IPS-18a (cell line): ENCODE measurements at regions not wholly inside any gene's neighbourhood (a gene's known extent, or its start where the extent isn't known, plus 50 kb on each side); places are given as distances from the start of the nearest gene placed in this dataset.
"Not testable (repeated sequence)": the region's sequence is repeated elsewhere in the genome, so short reads cannot be mapped to it uniquely, and the experiment has no call there.

Experiments
- H3K27ac ChIP-seq: one replicate; pipeline ENCODE4 v1.5.1; 2013; ENCODE audit warnings: low read length
- H3K27me3 ChIP-seq: one replicate; pipeline ENCODE4 v1.6.1; 2013; ENCODE audit warnings: mild to moderate bottlenecking, low read length; ENCODE audit not compliant: control insufficient read depth, insufficient read depth
- H3K36me3 ChIP-seq: one replicate; pipeline ENCODE4 v1.6.1; 2013; ENCODE audit warnings: low read depth, low read length; ENCODE audit not compliant: control insufficient read depth
- H3K4me1 ChIP-seq: one replicate; pipeline ENCODE4 v1.6.1; 2013; ENCODE audit warnings: low read depth, low read length; ENCODE audit not compliant: control insufficient read depth
- H3K4me3 ChIP-seq: one replicate; pipeline ENCODE4 v1.5.1; 2013; ENCODE audit warnings: low read length
- H3K9ac ChIP-seq: one replicate; pipeline ENCODE4 v1.6.1; 2013; ENCODE audit warnings: mild to moderate bottlenecking, low read length, moderate library complexity
- H3K9me3 ChIP-seq: one replicate; pipeline ENCODE4 v1.6.1; 2013; ENCODE audit warnings: low read depth, low read length; ENCODE audit not compliant: control insufficient read depth

DNA sequence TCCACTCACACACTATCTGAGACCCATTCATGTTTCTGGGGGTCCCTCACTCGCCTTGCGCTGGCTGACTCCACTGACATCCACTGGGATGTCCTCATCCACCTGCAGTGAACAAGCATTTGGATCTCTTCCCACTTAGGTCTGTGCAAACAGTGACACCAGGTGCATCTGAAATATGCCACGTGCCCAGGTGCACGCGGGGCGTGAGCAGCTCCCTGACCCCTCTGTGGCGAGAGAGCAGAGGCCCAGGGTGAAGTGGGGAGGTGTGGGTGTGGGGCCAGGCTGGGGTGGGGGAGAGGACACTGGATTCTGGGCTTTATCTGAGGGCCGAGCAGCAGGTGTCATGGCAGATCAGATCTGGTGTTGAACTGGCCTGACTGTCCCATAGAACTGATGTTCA lies 85.4 kb upstream of the LPCAT1 start:
- H3K4me3 ChIP-seq, H3K27ac ChIP-seq, H3K9me3 ChIP-seq, H3K27me3 ChIP-seq, H3K9ac ChIP-seq, H3K36me3 ChIP-seq: not testable (repeated sequence)
- H3K4me1 ChIP-seq, result peaks cover 12% of the 10 kb centered on the region

DNA sequence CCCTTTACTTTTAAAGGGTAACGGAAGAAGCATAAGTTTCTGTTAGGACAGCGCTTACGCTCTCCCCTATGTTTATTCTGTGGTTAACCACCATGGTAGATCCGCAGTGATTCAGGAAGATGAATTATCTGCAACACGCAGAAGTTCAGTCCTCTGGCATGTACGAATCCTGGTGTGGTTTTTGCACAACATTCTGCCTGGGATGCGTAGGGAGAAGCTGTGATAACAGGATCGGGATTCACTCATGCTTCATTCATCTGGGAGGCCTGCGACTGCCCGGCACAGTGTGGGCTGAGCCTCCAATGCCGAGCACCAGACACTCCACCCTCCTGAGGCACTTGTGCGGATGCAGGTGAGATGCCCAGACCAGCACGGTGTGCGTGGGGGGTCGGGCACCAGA lies 84.6 kb upstream of the LPCAT1 start:
- not testable (repeated sequence) for H3K27me3 ChIP-seq, H3K9me3 ChIP-seq, H3K36me3 ChIP-seq, H3K9ac ChIP-seq, H3K4me3 ChIP-seq, H3K27ac ChIP-seq
- H3K4me1 ChIP-seq, result peaks cover 12% of the 10 kb centered on the region

DNA sequence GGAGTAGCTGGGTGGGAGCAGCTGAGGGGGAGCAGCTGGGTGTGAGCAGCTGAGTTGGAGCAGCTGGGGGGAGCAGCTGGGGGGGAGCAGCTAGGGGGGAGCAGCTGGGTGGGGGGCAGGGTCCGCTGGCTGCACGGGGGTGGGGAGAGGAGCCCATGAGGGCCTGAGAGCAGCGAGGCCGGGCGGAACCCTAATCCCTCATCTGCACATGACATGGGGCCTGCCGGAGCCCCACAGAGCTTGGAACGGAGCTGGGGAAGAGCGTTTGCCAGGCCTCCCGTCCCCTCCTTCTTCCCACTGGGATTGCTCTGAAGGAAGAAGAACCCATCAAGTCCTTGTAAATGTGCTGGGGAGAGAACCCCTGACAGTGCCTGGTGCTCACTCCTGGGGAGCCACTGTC lies 83.2 kb upstream of the LPCAT1 start:
- H3K4me1 ChIP-seq, result peaks cover 12% of the 10 kb centered on the region
- H3K27ac ChIP-seq, H3K36me3 ChIP-seq, H3K9ac ChIP-seq, H3K27me3 ChIP-seq, H3K4me3 ChIP-seq, H3K9me3 ChIP-seq: not testable (repeated sequence)

- not testable (repeated sequence) for H3K4me3 ChIP-seq, H3K9me3 ChIP-seq, H3K27ac ChIP-seq, H3K36me3 ChIP-seq, H3K27me3 ChIP-seq, H3K9ac ChIP-seq
- H3K4me1 ChIP-seq, result peaks cover 19% of the 10 kb centered on the region
These were observed 80.2 kb upstream of the LPCAT1 start for GRCh38 chr5:1603916-1604315.

- not testable (repeated sequence) for H3K9ac ChIP-seq, H3K27ac ChIP-seq, H3K4me1 ChIP-seq, H3K36me3 ChIP-seq, H3K27me3 ChIP-seq, H3K9me3 ChIP-seq
- peak overlapping the region; percentile 27 for H3K4me3 ChIP-seq
These were observed 77.8 kb upstream of the LPCAT1 start for GRCh38 chr5:1601565-1601964.

- H3K9me3 ChIP-seq, H3K27me3 ChIP-seq: not testable (repeated sequence)
These were observed 75.4 kb upstream of the LPCAT1 start for GRCh38 chr5:1598950-1599737.

GRCh38 chr5:1597093-1597473 lies 73.3 kb upstream of the LPCAT1 start:
- not testable (repeated sequence) for H3K4me1 ChIP-seq, H3K36me3 ChIP-seq, H3K4me3 ChIP-seq, H3K9ac ChIP-seq, H3K9me3 ChIP-seq, H3K27ac ChIP-seq, H3K27me3 ChIP-seq

More at GRCh38 chr5:1598950-1599737, 75.4 kb upstream of the LPCAT1 start:
- H3K4me3 ChIP-seq, H3K36me3 ChIP-seq, H3K9ac ChIP-seq, H3K27ac ChIP-seq, H3K4me1 ChIP-seq: not testable (repeated sequence)

DNA sequence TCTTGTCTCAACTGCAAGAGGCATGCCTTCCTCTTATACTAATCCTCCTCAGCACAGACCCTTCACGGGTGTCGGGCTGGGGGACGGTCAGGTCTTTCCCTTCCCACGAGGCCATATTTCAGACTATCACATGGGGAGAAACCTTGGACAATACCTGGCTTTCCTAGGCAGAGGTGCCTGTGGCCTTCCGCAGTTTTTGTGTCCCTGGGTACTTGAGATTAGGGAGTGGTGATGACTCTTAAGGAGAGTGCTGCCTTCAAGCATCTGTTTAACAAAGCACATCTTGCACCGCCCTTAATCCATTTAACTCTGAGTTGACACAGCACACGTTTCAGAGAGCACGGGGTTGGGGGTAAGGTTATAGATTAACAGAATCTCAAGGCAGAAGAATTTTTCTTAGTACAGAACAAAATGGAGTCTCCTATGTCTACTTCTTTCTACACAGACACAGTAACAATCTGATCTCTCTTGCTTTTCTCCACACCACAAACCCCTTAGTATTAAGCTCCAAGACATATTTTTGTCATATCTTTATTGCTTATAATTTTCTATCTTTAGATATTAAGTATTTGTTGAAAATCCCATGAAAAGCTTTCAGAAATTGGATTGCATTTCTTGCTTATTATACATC lies 72.8 kb upstream of the LPCAT1 start:
- not testable (repeated sequence) for H3K4me1 ChIP-seq, H3K27ac ChIP-seq, H3K27me3 ChIP-seq, H3K36me3 ChIP-seq, H3K4me3 ChIP-seq, H3K9ac ChIP-seq, H3K9me3 ChIP-seq

DNA sequence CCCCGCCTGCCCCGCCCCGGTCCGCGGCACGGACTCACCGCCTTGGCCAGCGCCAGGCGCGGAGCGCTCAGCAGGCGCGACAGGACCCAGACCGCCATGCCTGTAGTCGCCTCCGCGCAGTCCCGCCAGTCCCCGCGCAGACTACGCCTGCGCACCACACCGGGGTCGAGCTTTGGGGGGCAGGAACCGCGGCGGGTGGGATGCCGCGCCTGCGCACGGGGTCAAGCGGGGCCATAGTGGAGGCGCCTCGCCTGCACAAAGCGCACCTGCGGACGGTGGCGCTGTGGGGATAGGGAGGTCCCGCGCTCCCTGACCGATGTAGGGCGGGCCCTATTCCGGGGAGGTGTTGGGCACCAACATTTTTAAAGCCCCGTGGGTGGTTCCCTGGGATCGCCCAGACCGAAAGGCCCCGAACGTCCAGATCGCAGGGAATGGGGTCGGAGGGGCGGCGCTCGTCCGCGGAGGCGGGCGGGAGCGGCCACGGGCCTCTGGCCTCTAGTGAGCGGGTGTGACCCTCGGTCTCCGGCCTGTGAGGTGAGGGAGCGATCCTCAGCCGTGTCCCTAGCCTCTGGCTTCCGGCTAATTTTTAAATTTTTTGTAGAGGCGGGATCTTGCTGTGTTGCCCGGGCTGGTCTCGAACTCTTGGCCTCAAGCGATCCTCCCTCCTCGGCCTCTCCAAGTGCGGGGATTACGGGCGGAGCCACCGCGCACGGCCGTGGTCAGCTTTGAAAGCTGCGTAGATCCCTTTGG lies 70.8 kb upstream of the LPCAT1 start:
- H3K4me1 ChIP-seq, result no peaks in the 10 kb centered on the region
- peaks cover 6% of the 10 kb centered on the region for H3K36me3 ChIP-seq
- no peak overlapping the region for H3K27ac ChIP-seq
- peak overlapping the region; percentile 62 for H3K9ac ChIP-seq
- no peaks in the 10 kb centered on the region for H3K27me3 ChIP-seq
- peak overlapping the region; percentile 83 for H3K4me3 ChIP-seq
- no peaks in the 10 kb centered on the region for H3K9me3 ChIP-seq

GRCh38 chr5:1593903-1594356 lies 70.2 kb upstream of the LPCAT1 start:
- H3K27ac ChIP-seq, result no peak overlapping the region
- peak overlapping the region; percentile 62 for H3K9ac ChIP-seq
- no peaks in the 10 kb centered on the region for H3K27me3 ChIP-seq
- peak overlapping the region; percentile 83 for H3K4me3 ChIP-seq
- H3K9me3 ChIP-seq, result no peaks in the 10 kb centered on the region
- peaks cover 6% of the 10 kb centered on the region for H3K36me3 ChIP-seq
- H3K4me1 ChIP-seq, result no peaks in the 10 kb centered on the region

DNA sequence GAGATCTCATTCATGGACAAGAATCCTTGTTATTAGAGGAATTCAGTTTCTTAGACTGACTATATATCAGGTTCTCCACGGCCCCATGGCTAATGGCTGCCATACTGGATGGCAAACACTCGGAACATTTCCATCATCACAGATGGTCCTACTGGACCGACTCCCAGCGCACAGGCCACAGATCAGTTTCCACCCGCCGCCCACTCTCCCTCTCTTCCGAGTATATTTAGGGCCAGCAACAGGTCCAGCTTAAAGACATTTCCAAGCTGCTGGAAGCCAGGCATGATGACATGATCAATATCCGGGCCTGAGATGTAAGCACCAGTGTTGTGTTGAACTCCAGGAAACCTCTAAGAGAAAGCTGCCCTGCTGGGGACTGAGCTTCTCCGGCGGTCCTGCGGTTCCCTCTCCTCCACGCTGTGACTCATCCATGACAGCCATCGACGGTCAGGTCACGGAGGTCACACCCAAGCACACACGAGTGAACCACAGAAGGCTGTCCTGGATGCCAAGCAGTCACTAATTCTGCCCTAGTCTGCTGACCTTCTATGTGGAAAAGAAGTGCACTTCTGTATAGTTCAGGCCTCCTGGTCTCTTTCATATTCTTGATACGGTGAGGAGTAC lies 64.4 kb upstream of the LPCAT1 start:
- peaks cover 33% of the 10 kb centered on the region for H3K36me3 ChIP-seq

More for the DNA sequence above, 64.4 kb upstream of the LPCAT1 start:
- not testable (repeated sequence) for H3K4me1 ChIP-seq, H3K4me3 ChIP-seq, H3K27me3 ChIP-seq, H3K27ac ChIP-seq, H3K9me3 ChIP-seq, H3K9ac ChIP-seq
